ENCODE measurements at regions not wholly inside any gene's neighbourhood (a gene's known extent, or its start where the extent isn't known, plus 50 kb on each side); places are given as distances from the start of the nearest gene placed in this dataset.

DNA sequence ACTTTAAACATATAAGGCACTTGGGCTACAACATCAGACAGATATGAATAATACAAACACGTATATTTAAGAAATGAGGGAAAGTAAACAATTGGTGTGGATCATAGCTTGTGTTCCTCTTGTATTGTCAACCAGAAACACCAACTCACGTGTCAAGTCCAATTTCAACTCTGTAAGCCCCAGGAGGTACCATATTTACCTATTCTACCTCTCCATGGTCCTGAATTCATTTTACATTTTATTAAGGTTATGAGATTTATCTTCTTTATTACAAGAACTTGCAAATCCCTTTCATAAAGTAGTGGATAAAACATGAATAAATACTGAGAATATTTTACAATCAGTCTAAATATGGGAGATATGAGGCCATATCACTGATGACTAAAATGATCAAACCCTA, 501.6 kb downstream of the MAT2B start:
- H3K9ac ChIP-seq (ENCODE audit: extremely low read depth, low read length, poor library complexity, severe bottlenecking): no peak overlapping the region
- no peaks in the 10 kb centered on the region for H3K9me3 ChIP-seq (ENCODE audit: control insufficient read depth, low read length)
- H3K4me3 ChIP-seq (ENCODE audit: low read length): no peak overlapping the region
- H3K36me3 Mint-ChIP-seq (ENCODE audit: low read depth): no peaks in the 10 kb centered on the region
- no peaks in the 10 kb centered on the region for H3K4me1 ChIP-seq (ENCODE audit: control insufficient read depth, insufficient read depth, low read length)
- no peak for DNase-seq
- TF ChIP-seq, protein P1, sequence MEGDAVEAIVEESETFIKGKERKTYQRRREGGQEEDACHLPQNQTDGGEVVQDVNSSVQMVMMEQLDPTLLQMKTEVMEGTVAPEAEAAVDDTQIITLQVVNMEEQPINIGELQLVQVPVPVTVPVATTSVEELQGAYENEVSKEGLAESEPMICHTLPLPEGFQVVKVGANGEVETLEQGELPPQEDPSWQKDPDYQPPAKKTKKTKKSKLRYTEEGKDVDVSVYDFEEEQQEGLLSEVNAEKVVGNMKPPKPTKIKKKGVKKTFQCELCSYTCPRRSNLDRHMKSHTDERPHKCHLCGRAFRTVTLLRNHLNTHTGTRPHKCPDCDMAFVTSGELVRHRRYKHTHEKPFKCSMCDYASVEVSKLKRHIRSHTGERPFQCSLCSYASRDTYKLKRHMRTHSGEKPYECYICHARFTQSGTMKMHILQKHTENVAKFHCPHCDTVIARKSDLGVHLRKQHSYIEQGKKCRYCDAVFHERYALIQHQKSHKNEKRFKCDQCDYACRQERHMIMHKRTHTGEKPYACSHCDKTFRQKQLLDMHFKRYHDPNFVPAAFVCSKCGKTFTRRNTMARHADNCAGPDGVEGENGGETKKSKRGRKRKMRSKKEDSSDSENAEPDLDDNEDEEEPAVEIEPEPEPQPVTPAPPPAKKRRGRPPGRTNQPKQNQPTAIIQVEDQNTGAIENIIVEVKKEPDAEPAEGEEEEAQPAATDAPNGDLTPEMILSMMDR (conservative IDR thresholded peaks at IDR 0.05): no peak
- H3K36me3 ChIP-seq (ENCODE audit: control insufficient read depth, insufficient read depth, low read length): no peaks in the 10 kb centered on the region
- no peaks in the 10 kb centered on the region for H3K4me1 Mint-ChIP-seq
- H3K27me3 ChIP-seq (ENCODE audit: control insufficient read depth, insufficient read depth, low read length, poor library complexity, severe bottlenecking): no peaks in the 10 kb centered on the region
- H3K4me3 Mint-ChIP-seq: no peak overlapping the region
- no peaks in the 10 kb centered on the region for H3K9me3 Mint-ChIP-seq
- H3K27me3 Mint-ChIP-seq (ENCODE audit: insufficient read depth): no peaks in the 10 kb centered on the region
- no peak overlapping the region for H3K27ac Mint-ChIP-seq
- H3K27ac ChIP-seq (ENCODE audit: low read depth, low read length): no peak overlapping the region
- 85% methylated on average over 2 of the region's 2 CpGs; no CpG with 5 or more reads in 1 of the 2 experiments for WGBS, 2 experiments (ENCODE audit: insufficient coverage in 1 of 2, insufficient read length in 1 of 2)

DNA sequence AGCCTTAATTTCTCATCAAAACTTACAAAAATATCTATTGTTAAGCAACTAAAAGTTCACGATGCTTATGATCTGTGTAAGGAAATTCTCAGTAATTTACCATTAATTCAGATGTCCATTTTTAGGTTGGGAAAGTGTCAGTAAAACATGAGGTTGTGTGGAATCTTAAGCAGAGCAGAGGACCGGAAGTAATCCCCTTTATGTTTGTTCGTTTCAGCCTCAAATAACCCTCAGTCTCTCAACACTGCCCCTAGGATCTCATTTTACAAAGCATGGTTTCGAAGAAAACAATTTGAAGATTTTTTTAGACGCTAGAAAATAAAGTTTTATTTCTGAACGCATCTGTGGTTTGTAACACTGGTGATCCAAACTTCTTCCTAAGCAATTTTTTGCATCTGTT, 504.2 kb downstream of the MAT2B start:
- H3K9me3 Mint-ChIP-seq: no peaks in the 10 kb centered on the region
- Histone ChIP-seq H3K4me1 (ENCODE audit: control insufficient read depth, insufficient read depth, low read length) (no peaks in the 10 kb centered on the region), H3K36me3 (ENCODE audit: control insufficient read depth, insufficient read depth, low read length) (no peaks in the 10 kb centered on the region), H3K27ac (ENCODE audit: low read depth, low read length) (no peak overlapping the region), H3K9ac (ENCODE audit: extremely low read depth, low read length, poor library complexity, severe bottlenecking) (no peak overlapping the region), H3K27me3 (ENCODE audit: control insufficient read depth, insufficient read depth, low read length, poor library complexity, severe bottlenecking) (no peaks in the 10 kb centered on the region), H3K9me3 (ENCODE audit: control insufficient read depth, low read length) (no peaks in the 10 kb centered on the region), H3K4me3 (ENCODE audit: low read length) (no peak overlapping the region)
- H3K4me3 Mint-ChIP-seq: no peak overlapping the region
- DNase-seq: no peak
- TF ChIP-seq, protein P1 (conservative IDR thresholded peaks at IDR 0.05): no peak
- H3K4me1 Mint-ChIP-seq: no peaks in the 10 kb centered on the region
- H3K36me3 Mint-ChIP-seq (ENCODE audit: low read depth): no peaks in the 10 kb centered on the region
- H3K27ac Mint-ChIP-seq: no peak overlapping the region
- 93 to 100% methylated on average over 3 to 6 of the region's 6 CpGs for WGBS, 2 experiments (ENCODE audit: insufficient coverage in 1 of 2, insufficient read length in 1 of 2)
- H3K27me3 Mint-ChIP-seq (ENCODE audit: insufficient read depth): no peaks in the 10 kb centered on the region

DNA sequence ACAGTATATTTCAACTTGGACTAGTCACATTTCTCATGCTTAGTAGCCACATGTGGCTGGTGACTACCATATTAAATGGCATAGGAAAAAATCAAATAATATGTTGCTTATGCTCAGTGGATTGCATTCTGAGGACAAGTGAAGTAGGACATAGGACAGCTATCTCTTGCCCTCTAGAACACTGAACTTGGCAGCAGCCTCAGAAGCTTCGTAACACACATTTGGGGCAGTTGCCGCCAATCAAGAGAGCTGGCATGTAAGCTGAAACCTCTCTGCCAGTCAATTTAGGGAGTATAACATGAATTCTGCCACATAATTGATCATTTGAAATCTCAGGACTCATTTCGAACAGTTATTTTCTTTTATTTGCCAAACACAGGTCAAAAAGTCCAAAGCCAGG, 505.5 kb downstream of the MAT2B start:
- Mint-ChIP-seq H3K27me3 (ENCODE audit: insufficient read depth) (no peaks in the 10 kb centered on the region), H3K4me1 (no peaks in the 10 kb centered on the region), H3K36me3 (ENCODE audit: low read depth) (no peaks in the 10 kb centered on the region), H3K27ac (no peak overlapping the region), H3K4me3 (no peak overlapping the region), H3K9me3 (no peaks in the 10 kb centered on the region)
- Histone ChIP-seq H3K27me3 (ENCODE audit: control insufficient read depth, insufficient read depth, low read length, poor library complexity, severe bottlenecking) (no peaks in the 10 kb centered on the region), H3K4me3 (ENCODE audit: low read length) (no peak overlapping the region), H3K4me1 (ENCODE audit: control insufficient read depth, insufficient read depth, low read length) (no peaks in the 10 kb centered on the region), H3K9ac (ENCODE audit: extremely low read depth, low read length, poor library complexity, severe bottlenecking) (no peak overlapping the region), H3K36me3 (ENCODE audit: control insufficient read depth, insufficient read depth, low read length) (no peaks in the 10 kb centered on the region), H3K9me3 (ENCODE audit: control insufficient read depth, low read length) (no peaks in the 10 kb centered on the region), H3K27ac (ENCODE audit: low read depth, low read length) (no peak overlapping the region)
- WGBS, 2 experiments (ENCODE audit: insufficient coverage in 1 of 2, insufficient read length in 1 of 2): 92 to 95% methylated on average over 3 of the region's 3 CpGs
- TF ChIP-seq, protein P1 (conservative IDR thresholded peaks at IDR 0.05): no peak
- DNase-seq: no peak

Data from endodermal cell (in vitro differentiated cells).